NCI-H526 (cell line): ENCODE measurements at regions not wholly inside any gene's neighbourhood (a gene's known extent, or its start where the extent isn't known, plus 50 kb on each side); places are given as distances from the start of the nearest gene placed in this dataset.
"Not testable (repeated sequence)": the region's sequence is repeated elsewhere in the genome, so short reads cannot be mapped to it uniquely, and the experiment has no call there.

Source experiments
- DNase-seq, 2 experiments: peaks; one replicate each; lab custom pipeline; 2025; lab: John Stamatoyannopoulos, UW

DNA sequence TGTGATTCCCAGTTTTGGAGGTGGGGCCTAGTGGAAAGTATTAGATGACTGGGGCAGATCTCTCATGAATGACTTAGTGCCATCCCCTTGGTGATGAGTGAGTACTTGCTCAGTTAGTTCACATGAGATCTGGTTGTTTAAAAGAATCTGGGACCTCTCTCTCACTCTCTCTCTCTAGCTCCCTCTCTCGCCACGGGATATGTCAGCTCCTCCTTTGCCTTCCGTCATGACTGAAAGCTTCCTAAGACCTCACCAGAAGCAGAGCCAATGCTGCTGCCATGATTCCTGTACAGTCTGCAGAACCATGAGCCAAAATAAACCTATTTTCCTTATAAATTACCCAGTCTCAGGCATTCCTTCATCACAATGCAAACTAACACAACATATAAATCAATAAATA is 176.7 kb downstream of the PRELID2 start:
- no peak for DNase-seq

DNA sequence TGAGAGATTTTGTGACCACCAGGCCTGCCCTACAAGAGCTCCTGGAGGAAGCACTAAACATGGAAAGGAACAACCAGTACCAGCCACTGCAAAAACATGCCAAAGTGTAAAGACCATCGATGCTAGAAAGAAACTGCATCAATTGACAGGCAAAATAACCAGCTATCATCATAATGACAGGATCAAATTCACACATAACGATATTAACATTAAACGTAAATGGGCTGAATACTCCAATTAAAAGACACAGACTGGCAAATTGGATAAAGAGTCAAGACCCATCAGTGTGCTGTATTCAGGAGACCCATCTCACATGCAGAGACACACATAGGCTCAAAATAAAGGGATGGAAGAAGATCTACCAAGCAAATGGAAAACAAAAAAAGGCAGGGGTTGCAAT is 182.4 kb downstream of the PRELID2 start:
- not testable (repeated sequence) for DNase-seq

DNA sequence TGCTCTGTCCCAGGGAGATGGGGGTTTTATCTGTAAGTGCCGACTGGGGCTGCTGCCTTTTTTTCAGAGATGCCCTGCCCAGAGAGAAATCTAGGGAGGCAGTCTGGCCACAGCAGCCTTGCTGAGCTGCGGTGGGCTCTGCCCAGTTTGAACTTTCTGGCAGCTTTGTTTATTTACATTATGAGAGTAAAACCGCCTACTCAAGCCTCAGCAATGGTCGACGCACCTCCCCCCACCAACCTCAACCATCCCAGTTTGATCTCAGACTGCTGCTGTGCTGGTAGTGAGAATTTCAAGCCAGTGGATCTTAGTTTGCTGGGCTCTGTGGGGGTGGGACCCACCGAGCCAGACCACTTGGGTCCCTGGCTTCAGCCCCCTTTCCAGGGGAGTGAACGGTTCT is 188.0 kb downstream of the PRELID2 start:
- not testable (repeated sequence) for DNase-seq

DNA sequence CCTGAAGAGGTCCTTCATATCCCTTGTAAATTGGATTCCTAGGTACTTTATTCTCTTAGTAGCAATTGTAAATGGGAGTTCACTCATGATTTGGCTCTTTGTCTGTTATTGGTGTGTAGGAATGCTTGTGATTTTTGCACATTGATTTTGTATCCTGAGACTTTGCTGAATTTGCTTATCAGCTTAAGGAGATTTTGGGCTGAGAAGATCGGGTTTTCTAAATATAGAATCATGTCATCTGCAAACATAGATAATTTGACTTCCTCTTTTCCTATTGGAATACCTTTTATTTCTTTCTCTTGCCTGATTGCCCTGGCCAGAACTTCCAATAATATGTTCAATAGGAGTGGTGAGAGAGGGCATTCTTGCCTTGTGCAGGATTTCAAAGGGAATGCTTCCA is 191.9 kb downstream of the PRELID2 start:
- not testable (repeated sequence) for DNase-seq

DNA sequence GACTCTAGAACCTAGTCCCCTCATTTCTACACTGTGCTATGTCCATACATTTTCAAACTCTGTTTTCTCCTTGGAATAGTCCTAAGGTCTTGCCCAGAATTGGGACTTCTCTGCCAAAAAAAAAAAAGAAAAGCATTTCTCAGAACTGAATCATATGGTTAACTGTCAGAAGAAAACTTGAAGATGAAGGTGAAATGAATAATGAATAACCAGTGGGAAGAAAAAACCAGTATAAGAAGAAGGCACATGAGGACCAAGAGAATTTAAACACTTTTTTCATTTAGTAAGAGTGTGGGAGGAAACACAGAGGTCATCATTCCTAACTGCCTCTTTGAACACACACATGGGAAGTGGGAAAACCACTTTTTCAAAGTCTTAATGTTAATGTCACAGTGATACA is 197.7 kb downstream of the PRELID2 start:
- DNase-seq = no peak

DNA sequence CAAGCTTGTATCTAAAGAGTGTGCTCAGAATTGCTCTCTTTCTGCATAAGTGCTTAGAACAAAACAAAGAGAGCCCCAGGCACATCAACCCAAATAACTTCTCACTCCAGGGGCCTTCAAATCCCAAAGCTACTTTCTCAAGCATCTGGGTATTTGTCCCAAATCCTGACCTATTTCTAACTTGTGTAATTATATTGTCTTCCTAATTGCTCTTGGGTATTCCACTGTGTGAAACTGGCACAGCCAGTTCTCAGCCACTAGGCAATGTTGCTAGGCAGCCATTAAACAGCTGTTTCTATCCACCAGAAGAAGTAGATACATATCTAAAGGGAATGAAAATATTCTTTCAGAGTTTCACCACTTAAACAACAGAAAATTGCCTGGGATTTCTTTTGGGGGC is 198.8 kb downstream of the PRELID2 start:
- no peak for DNase-seq

DNA sequence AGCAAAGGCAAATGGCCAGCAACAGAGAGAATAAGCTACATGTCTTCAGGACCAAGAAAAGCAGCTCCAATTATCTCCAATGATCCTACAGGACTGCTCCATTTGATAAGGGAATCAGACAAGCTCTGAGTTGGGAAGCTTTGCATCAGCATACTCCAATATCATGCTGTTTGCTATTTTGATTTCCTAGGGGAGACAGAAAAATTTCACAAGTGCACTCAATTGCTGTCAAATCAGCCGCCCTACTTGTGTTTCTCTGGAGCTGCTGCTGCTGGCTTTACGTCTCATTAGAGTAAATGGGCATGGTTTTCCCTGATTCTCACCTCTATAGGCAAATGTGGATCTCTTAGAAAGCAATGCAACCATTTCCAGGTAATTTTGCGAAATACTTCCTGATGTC is 201.7 kb downstream of the PRELID2 start:
- no peak for DNase-seq

DNA sequence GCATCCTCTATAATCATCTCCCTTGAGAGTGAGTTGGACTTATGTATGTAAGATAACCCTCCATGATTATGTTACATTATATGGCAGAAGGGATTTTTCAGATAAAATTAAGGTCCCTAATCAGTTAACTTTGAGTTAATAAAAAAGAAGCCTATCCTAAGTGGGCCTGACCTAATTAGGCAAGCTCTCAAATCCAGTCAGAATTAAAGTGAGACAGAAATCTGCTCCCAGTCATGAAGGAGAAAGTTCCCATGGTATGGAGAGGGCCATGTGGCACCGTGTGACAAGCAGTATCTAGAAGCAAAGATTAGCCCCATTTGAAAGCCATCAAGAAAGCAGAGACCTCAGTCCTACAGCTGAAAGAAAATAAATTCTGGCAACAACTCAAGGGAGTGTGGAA is 202.4 kb downstream of the PRELID2 start:
- no peak for DNase-seq

DNA sequence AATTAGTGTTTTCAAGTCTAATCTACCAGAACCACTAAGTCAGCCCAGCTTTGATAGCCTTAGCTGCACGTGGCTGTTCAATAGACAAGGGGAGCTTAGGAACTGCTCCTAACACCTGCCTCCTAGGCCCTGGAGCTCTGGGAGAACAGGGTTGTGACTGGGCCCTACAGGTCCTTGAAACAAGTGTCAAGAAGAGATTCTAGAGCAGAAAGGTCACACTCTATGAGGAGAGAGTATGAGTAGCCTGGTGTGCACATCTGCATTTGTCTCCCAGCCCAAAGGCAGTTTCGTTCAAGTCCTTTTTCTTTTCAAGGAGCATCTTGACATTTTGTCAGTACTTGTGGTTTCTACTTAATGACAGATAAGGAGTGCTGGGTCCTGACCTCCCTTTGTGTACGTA is 206.1 kb downstream of the PRELID2 start:
- no peak for DNase-seq

DNA sequence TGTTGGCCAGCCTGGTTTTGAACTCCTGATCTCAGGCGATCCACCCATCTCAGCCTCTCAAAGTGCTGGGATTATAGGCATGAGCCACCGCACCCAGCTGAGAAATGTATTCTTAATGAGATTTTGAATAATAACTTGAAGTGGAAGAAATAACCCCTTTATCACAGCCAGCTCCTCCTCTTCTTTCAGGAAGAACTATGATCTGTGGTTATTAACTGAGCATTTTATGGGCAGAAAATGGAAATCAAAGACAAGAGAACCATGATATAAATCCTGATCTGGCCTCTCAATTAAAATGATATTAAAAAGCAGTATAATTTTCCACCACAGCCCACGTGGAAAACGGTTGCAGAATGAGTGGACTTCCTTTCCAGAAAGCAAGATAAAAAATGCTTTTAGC is 206.6 kb downstream of the PRELID2 start:
- DNase-seq = no peak

DNA sequence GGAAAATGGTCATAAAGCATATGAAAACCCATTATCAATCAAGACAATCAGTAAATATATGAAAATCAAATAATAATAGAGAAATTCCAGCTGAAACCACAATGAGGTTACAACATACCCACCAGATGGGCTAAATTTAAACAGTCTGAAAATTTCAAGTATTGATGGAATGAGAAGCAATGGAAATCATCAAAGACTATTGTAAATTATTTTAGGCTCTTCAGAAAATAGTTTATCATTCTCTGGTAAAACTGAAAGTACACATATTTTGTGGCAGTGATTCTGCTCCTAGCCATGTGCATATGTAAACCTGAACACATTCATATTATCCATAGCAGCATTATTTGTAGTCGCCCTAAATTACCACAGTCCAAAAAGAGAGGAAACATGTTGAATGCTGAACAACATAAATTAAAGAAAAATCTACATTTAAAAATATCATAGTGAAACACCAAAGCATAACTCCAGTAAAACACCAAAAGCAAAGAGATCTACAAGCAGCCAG is 215.3 kb downstream of the PRELID2 start:
- DNase-seq = no peak

DNA sequence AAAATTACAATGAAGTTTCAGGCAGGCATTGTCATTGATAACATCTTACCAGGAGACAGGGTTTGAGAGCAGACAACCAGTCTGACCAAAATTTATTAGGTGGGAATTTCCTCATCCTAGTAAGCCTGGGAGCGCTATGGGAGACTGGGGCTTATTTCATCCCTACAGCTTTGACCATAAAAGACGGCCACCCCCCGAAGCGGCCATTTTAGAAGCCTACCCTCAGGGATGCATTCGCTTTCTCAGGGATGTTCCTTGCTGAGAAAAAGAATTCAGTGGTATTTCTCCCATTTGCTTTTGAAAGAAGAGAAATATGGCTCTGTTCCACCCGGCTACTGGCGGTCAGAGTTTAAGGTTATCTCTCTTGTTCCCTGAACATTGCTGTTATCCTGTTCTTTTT is 218.4 kb downstream of the PRELID2 start:
- DNase-seq = not testable (repeated sequence)

DNA sequence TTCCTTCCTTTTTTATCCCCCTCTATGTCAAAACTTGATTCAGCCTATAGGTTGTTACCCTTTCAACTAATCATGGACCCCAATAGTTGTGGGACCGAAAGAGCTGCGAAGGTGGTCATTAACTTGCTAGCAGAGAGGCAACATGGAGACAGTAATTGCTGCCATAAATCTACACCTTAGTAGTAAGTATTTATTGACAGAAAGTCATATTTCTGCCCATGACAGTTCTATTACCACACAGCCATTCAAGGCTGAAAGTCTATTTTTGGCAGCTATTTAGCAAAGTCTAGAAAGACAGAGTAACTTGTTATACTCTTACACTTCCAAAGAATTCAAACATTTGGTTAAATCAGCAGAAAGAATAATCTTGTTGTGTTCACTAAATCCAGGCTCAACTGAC is 236.2 kb downstream of the PRELID2 start:
- DNase-seq = no peak

DNA sequence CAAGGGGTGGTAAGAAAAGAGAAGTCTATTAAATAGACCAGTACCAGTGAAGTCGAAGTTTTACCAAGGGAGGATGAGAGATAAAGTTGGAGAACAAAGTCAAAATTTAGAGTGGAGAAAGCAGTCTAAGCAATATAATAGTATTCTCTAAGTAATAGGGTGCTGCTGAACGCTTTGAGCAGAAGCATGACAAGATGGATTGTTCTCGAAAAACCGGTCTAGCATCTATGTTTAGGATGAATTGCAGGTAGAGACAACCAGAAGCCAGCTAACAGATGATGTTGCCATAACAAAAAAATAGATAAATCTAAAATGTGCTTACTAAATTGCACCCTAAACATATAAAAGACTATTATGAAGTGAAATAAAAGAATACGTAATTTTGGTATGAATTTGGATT is 237.0 kb downstream of the PRELID2 start:
- no peak for DNase-seq

DNA sequence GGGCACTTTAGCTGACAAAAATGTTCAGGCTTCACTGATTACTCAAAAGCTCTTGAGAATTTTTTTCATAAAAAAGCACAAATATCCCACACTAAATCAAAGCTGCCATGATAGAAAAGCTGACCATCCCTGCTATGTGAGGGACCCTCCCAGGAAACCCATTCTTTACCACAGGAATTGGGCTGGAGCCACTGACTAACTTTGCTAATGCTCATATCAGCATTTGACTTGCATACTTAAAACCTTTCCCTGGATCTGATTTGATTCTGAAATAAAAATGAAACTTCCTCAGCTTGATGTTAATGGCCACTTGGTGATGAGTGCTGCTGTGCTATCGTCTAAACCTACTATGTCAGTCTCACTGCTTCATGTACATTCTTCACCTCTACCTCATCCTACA is 243.6 kb downstream of the PRELID2 start:
- DNase-seq = no peak

DNA sequence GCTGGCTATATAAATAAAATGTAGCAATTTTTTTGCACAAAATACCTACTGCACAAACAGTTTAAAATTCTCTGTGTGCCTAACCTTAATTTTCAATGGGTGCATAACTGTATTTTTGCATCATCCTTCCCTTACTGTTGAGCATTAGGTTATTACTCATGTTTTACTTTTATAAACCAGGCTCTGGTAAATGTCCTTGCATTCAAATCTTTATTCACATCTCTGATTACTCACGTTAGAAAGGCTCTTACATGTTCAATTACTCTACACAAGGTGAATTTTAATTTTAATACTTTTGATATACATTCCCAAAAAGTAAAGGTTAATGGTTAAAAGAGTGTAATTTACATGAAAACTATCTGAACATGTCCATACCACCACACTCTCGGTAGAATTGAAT is 246.1 kb downstream of the PRELID2 start:
- no peak for DNase-seq

DNA sequence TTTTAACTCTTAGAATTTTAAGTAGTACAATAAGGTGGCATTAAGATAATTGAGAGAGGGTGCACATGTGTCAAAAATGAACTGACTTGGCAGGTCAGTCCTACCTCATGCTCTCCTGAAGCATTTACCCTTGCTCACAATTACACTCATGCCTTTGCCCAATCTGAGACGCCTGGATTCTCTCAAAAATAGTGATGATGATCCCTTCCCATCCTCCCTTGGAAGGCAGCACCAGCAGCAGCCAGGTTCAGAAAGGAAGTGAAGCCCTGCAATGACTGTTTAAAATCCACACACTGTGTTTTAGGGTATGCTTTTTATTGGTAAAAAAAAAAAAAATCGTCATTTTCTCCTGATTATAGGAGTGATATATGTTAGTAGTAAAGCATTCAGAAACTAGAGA is 246.6 kb downstream of the PRELID2 start:
- no peak for DNase-seq

DNA sequence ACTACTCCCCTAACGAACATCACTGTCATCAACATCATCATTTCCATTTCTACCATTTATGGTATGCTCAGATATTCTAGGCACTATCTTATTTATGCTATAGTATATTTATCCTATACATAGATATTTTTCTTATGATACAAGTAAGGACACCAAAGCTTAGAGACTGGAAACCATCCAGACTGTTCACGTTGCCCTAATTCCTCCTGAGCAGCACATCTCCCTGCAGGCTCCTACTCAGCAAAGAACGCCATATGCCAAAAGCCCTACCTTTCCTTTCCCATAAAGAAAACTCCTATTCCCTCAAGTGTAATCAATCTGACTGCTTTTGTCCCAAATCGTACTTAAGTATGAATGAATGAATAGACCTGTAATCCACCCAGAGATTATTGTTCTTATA is 247.0 kb downstream of the PRELID2 start:
- no peak for DNase-seq

DNA sequence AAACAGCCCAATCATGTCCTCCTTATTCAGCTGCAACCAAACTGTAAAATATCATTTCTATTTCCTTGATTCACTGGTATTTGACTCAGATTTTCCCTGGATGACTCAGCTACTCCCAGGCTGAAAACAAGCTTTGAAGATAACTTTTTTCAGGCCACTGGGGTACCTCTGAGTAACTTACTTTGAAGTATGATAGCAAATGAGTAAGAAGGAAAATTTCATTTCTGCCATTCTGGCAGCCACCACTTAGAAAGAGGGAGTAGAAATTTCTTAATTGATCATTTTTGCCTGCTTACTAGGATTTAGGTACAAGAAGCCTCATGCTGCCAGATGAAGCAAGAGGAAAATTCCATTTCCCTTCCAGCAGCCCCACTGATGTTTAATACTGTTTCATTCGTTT is 247.4 kb downstream of the PRELID2 start:
- DNase-seq = no peak

DNA sequence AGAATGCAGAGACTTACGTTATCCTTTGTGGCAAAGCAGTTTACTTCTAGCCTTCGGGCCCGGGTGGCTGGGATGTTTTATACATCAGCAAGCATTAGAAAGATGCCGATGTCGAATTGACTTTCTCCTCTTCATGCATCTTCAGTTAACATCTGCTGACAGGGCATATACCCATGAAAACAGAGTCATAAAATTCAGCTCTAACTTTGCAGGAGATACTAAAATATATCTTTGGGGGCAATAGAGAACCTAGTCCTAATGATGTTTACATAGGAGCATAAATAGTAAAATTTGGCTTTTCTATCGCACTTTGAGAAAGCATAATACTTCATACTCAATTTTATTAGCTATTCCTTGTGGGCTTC is 247.9 kb downstream of the PRELID2 start:
- DNase-seq = no peak

DNA sequence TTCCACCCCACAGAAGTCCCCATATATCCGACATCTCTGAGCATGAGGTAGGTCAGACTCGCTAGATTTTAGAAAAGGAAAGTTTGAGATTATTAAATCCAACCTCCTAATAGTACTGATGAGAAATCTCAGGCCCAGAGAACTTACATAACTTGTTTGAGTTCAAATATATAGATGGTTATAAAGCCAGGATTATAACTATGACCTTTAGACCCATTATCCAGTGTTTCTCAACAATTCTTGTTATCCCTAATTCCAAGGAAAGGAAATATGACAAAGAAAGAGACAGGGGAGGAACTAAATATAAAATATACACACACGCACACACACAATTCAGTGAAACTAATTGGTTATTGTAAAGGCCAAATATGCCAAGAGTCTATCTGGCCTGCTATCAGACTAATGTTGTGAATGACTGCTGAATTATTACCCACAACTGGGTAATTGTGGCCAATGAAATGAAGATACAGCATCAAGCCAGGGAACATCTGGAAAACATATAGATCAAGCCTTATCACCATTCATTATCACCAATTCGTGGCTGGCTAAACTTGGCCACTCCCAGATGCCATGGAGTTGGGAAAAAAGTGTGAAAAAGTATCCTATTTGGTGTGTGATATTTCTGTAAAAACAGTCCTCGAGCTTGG is 248.4 kb downstream of the PRELID2 start:
- DNase-seq = no peak

DNA sequence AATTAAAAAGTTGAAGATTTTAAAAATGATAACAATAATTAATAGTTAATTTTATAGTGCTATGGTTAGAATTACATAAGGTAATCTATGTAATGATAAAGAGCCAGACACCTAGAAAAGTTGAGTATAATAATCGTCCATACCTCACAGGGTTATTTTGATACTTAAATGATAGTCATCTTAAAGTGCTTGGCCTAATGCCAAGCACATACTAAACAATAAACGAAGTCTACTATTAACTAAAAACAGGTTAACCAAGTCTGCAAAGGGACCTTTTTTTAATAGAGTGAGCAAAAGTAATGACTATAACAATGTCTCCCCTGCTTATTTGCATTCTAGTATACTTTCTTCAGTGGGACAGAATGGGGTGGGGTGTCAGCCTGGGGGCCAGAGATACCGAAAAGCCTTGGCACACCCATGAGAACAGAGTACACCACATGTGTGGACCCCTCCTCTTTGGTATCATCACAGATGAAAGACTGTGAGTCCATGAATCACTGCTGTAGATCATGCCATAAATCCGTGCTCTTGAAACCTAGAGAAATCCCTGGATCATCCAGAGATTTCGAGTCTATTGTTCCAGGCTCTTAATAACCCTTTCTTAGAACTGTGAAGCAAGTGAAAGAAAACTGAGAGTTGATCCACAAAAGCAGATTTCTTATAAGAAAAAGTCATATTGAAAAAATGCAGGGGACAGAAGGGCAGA is 249.5 kb downstream of the PRELID2 start:
- no peak for DNase-seq

DNA sequence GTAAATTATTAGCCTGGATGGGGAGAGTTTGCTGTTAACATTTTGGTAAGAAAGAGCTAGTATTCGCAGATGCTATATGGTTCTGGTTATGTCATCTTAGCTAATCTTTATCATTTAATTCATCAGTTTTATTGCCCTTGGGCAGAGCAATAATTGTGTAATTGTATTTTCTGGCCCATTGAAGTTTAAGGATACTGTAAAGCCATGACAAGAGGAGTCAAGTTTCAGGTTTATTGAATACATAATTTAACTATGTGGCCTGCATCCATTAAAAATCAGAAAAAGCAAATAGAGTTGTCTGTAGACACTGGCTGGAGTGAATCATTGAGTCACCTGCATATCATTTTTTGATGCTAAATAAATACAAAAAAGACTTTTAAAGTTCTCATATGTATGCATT is 255.8 kb downstream of the PRELID2 start:
- no peak for DNase-seq
